ENCODE measurements at regions not wholly inside any gene's neighbourhood (a gene's known extent, or its start where the extent isn't known, plus 50 kb on each side); places are given as distances from the start of the nearest gene placed in this dataset.

- Histone ChIP-seq H3K27me3 (ENCODE audit: insufficient read depth, low read depth) (no peaks in the 10 kb centered on the region), H3K4me2 (no peak overlapping the region), H3K9ac (no peak overlapping the region), H4K20me1 (ENCODE audit: insufficient read depth) (no peaks in the 10 kb centered on the region), H3K79me2 (ENCODE audit: insufficient read depth, low read depth) (no peaks in the 10 kb centered on the region), H2AFZ (ENCODE audit: low read depth) (no peak overlapping the region), H3K27ac (no peak overlapping the region), H3K36me3 (ENCODE audit: insufficient read depth) (no peaks in the 10 kb centered on the region), H3K4me3 (IDR thresholded peaks at IDR 0.05; ENCODE audit: insufficient read depth, low read depth, low read length) (no peak overlapping the region), H3K4me1 (ENCODE audit: low read depth, poor library complexity, severe bottlenecking) (no peaks in the 10 kb centered on the region)
- TF ChIP-seq CTCF (conservative IDR thresholded peaks at IDR 0.05; ENCODE audit: low read depth, low read length), result no peak
These were observed 439.1 kb upstream of the ID2 start for GRCh38 chr2:8242739-8243138.

- H3K4me2 ChIP-seq, result no peak overlapping the region
- no peak overlapping the region for H3K4me3 ChIP-seq (IDR thresholded peaks at IDR 0.05; ENCODE audit: insufficient read depth, low read depth, low read length)
These were observed 438.0 kb upstream of the ID2 start for GRCh38 chr2:8243748-8244400.

GRCh38 chr2:8244639-8245038 lies 437.2 kb upstream of the ID2 start:
- no peak overlapping the region for H3K9ac ChIP-seq
- no peaks in the 10 kb centered on the region for H3K36me3 ChIP-seq (ENCODE audit: insufficient read depth)
- H3K27me3 ChIP-seq (ENCODE audit: insufficient read depth, low read depth), result no peaks in the 10 kb centered on the region
- no peak overlapping the region for H3K4me3 ChIP-seq (IDR thresholded peaks at IDR 0.05; ENCODE audit: insufficient read depth, low read depth, low read length)
- no peak overlapping the region for H3K27ac ChIP-seq
- H3K4me1 ChIP-seq (ENCODE audit: low read depth, poor library complexity, severe bottlenecking), result no peaks in the 10 kb centered on the region
- TF ChIP-seq CTCF (conservative IDR thresholded peaks at IDR 0.05; ENCODE audit: low read depth, low read length), result no peak
- no peaks in the 10 kb centered on the region for H3K79me2 ChIP-seq (ENCODE audit: insufficient read depth, low read depth)
- H2AFZ ChIP-seq (ENCODE audit: low read depth), result no peak overlapping the region
- H4K20me1 ChIP-seq (ENCODE audit: insufficient read depth), result no peaks in the 10 kb centered on the region
- H3K4me2 ChIP-seq, result no peak overlapping the region

More at GRCh38 chr2:8243748-8244400, 438.0 kb upstream of the ID2 start:
- Histone ChIP-seq H3K4me1 (ENCODE audit: low read depth, poor library complexity, severe bottlenecking) (no peaks in the 10 kb centered on the region), H4K20me1 (ENCODE audit: insufficient read depth) (no peaks in the 10 kb centered on the region), H3K27me3 (ENCODE audit: insufficient read depth, low read depth) (no peaks in the 10 kb centered on the region), H3K27ac (no peak overlapping the region), H3K36me3 (ENCODE audit: insufficient read depth) (no peaks in the 10 kb centered on the region), H2AFZ (ENCODE audit: low read depth) (no peak overlapping the region), H3K79me2 (ENCODE audit: insufficient read depth, low read depth) (no peaks in the 10 kb centered on the region), H3K9ac (no peak overlapping the region)
- no peak for TF ChIP-seq CTCF (conservative IDR thresholded peaks at IDR 0.05; ENCODE audit: low read depth, low read length)

GRCh38 chr2:8246137-8246536 lies 435.7 kb upstream of the ID2 start:
- no peaks in the 10 kb centered on the region for H3K36me3 ChIP-seq (ENCODE audit: insufficient read depth)
- no peaks in the 10 kb centered on the region for H3K4me1 ChIP-seq (ENCODE audit: low read depth, poor library complexity, severe bottlenecking)
- H3K79me2 ChIP-seq (ENCODE audit: insufficient read depth, low read depth), result no peaks in the 10 kb centered on the region
- H2AFZ ChIP-seq (ENCODE audit: low read depth), result no peak overlapping the region
- no peak overlapping the region for H3K9ac ChIP-seq
- H3K27ac ChIP-seq, result no peak overlapping the region
- no peak for TF ChIP-seq CTCF (conservative IDR thresholded peaks at IDR 0.05; ENCODE audit: low read depth, low read length)
- no peaks in the 10 kb centered on the region for H3K27me3 ChIP-seq (ENCODE audit: insufficient read depth, low read depth)
- no peaks in the 10 kb centered on the region for H4K20me1 ChIP-seq (ENCODE audit: insufficient read depth)
- H3K4me3 ChIP-seq (IDR thresholded peaks at IDR 0.05; ENCODE audit: insufficient read depth, low read depth, low read length), result no peak overlapping the region
- no peak overlapping the region for H3K4me2 ChIP-seq

Data from KMS-11 (cell line).